ENCODE measurements at regions not wholly inside any gene's neighbourhood (a gene's known extent, or its start where the extent isn't known, plus 50 kb on each side); places are given as distances from the start of the nearest gene placed in this dataset.

DNA sequence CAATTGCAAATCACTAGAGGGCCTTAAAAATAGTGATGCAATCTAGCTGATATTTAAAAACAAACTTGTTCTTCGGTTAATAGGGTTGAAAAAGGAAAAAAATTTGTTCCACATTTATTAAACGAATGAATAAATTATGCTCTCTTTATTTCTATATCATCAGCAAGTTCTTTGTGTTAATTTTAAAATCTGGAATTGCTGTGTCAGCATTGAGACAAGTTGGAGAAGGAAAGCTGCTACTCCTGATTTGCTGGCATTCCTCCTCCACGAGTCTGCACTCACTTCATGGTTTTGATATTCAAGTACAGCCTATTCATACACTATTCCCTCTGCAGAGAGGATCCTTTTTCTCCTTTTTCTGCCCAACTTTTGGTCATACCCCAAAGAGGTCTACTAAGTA lies 117.6 kb downstream of the MRPL39 start:
- no peak for TF ChIP-seq NR3C1 (IDR thresholded peaks at IDR 0.05)
- TF ChIP-seq, protein P1, sequence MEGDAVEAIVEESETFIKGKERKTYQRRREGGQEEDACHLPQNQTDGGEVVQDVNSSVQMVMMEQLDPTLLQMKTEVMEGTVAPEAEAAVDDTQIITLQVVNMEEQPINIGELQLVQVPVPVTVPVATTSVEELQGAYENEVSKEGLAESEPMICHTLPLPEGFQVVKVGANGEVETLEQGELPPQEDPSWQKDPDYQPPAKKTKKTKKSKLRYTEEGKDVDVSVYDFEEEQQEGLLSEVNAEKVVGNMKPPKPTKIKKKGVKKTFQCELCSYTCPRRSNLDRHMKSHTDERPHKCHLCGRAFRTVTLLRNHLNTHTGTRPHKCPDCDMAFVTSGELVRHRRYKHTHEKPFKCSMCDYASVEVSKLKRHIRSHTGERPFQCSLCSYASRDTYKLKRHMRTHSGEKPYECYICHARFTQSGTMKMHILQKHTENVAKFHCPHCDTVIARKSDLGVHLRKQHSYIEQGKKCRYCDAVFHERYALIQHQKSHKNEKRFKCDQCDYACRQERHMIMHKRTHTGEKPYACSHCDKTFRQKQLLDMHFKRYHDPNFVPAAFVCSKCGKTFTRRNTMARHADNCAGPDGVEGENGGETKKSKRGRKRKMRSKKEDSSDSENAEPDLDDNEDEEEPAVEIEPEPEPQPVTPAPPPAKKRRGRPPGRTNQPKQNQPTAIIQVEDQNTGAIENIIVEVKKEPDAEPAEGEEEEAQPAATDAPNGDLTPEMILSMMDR (IDR thresholded peaks at IDR 0.05) = no peak
- TF ChIP-seq, protein P2, sequence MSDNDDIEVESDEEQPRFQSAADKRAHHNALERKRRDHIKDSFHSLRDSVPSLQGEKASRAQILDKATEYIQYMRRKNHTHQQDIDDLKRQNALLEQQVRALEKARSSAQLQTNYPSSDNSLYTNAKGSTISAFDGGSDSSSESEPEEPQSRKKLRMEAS (IDR thresholded peaks at IDR 0.05) = no peak
- TF ChIP-seq, protein P3, sequence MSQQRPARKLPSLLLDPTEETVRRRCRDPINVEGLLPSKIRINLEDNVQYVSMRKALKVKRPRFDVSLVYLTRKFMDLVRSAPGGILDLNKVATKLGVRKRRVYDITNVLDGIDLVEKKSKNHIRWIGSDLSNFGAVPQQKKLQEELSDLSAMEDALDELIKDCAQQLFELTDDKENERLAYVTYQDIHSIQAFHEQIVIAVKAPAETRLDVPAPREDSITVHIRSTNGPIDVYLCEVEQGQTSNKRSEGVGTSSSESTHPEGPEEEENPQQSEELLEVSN (IDR thresholded peaks at IDR 0.05; ENCODE audit: borderline replicate concordance, low read depth) = no peak

Measured in A549 (cell line).